NCI-H2081 treated with DMSO at 0.1 percent for 48 hours (cell line): ENCODE measurements at regions not wholly inside any gene's neighbourhood (a gene's known extent, or its start where the extent isn't known, plus 50 kb on each side); places are given as distances from the start of the nearest gene placed in this dataset.

Source experiments
- DNase-seq: peaks from one replicate; lab custom pipeline; 2025; lab: John Stamatoyannopoulos, UW

DNA sequence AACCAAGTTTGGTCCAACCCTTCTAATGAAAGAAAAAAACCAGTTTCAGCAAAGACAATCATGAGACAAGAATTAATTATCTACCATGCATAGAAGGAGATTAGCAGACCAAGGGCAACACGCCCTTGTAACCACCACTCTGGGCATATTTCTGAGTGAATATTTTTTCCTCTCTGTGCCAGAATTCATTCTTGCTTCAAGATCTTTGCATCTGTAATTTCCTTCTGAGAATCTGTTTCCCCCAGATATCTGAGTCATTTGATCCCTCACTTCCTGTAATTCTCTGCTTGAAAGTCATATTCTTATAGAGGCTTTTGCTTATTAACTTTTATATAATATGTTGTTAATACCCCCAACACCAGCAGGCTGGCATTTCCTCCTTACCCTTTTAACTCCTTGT lies 243.7 kb downstream of the SLC16A7 start:
- DNase-seq, result no peak

DNA sequence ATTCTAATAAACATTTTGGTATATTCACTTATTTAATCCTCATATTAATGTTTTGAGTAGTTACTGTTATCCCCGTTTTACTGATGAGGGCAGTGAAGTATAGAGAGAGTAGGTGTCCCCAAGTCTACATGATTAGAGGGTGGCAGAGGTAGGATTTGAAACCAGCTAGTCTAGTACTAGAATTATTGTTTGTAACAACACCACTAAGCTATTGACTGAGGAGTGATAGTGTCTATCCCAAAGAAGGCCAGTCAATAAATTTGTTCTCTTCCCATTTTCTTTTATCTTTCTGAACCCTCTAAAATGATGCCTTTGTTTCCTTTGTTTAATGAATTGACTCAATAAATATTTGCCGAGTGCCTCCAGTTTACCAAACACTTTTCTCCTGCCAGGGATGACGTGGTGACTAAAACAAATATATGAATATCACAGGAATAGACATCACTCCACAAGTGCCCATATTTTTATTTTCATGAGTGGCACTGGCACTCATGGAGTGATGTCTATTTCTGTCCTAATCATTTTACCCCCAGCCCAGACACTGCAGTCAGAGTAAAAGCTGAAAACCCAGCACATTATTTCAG lies 247.5 kb downstream of the SLC16A7 start:
- no peak for DNase-seq

DNA sequence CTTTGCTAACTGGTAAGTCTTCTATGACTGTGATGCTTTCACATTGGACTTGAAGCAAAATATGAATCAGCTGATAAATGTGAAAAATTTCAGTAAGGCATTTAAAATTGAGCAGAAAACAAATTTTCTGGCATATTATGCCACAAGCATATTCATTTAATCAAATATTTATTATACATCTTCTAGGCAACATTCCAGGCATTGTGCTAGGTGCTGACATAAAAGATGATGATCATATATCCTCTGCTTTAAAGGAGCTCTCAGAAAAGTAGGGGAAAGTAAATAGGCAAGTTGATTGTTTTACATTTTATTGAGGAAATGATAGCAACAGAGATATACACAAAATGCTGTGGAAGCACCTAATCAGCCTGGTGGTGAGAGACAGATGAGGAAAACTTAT lies 248.9 kb downstream of the SLC16A7 start:
- no peak for DNase-seq

DNA sequence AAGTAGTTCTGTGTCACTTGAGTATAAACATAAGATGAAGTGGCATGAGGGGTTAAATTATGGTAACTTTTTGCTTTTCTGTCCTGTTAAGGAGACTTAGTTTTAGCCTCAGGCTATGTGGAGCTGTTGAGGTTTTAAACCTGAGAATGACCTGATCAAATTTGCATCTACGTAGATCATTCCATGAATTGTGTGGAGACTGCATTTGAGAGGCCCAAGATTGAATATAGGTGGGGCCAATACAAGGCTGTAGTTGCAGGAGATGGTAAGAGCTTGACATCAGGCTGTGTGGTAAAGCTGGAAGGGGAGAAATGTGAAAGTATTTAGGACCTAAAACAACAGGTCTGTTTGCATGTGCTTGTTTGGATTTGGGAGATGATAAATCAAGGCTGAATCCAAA lies 249.5 kb downstream of the SLC16A7 start:
- DNase-seq, result no peak

DNA sequence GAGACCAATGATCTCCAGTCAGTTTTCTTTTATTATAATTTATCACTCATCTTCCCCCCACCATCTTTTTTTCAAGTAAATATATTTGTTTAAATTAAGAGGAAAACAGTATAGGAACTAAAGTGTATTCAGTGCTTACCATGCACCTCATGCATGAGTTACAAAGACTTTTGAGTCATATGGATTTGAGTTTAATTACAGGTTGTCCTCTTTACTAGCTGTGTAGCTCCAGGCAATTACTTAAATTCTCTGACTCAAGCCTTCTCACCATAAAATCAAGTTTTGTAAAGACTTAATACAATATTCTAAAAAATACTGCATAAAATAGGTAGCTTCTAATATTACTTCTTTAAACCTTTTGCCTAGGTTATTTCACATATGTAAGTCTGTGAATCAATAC lies 251.3 kb downstream of the SLC16A7 start:
- DNase-seq, result no peak

DNA sequence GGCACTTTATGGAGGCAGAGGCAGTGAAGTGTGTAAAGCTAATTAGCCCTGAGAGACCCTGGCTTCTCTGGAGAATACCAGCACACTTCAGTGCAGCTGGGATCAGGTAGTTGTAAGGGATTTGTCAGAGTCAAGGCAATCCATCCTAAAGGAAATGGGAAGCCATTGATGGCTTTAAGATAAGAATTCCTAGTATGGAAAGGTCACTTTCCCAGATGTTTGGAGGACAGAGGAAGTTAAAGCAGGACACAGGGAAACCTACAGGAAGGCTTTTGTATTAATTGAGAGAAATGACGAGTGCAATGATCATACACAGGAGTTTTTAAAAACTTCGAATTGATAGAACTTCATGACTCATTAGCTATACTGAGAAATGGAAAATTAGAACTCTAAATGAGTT lies 254.4 kb downstream of the SLC16A7 start:
- DNase-seq, result no peak

DNA sequence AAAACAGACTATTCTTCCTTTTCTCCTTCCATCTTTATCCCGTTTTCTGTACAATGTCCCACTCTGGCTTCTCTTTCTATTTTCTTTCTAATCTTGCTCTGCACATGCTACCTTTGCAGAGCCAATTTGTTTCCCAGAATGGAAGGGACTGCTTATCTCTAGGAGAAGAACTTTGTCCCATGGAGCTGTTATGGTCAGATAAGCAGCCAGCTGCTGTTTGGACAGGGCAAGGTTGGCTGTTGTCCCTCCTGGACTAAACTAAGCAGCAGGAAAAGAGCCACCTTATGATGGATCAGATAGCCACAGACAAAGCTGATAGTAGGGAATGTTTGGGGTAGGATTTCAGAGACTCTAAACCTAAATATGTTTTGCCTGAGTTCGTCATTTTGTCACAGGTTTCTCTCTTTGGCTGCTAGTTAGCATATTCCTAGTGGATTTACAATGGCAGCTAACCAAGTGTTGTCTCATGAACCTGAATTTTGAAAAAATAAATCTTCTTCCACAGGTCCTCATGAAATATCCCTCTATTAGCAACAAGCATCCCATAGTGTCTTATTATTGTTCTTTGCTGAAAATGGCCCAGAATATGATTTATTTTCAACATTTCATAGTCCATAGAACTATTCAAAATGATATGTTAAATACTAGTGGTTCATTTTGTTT lies 262.8 kb downstream of the SLC16A7 start:
- DNase-seq, result no peak

DNA sequence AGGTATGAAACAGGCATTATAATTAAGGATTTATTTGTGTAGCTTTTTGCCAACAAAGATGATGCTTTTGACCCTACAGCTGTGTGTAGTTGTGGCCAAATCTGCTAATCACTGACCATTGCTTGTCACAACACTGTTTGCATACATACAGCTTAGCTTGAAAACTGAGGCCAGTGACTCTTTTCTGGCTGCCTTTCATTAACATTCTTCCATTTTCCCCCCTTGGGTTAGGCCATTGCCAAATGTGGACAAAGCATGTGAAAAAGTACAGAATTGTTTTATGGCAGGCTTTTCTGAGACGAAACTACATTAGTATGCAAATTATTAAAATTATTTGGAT lies 263.3 kb downstream of the SLC16A7 start:
- no peak for DNase-seq

DNA sequence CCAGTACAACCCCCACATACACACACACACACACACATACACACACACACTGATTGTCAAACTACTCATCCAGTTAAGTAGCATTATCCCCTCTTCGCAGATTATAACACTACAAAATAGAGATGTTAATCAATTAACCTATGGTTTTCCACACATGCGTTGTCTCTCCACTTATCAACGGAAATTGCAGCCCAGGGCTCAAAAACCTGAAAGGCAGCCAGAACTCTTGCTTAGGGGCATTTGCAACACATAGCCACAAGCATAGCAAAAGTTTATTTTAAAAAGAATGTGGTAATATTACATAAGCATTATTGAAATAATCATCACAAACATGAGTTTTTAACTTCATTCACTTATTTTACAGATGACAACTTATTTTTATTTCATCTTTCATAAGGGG lies 265.8 kb downstream of the SLC16A7 start:
- no peak for DNase-seq

DNA sequence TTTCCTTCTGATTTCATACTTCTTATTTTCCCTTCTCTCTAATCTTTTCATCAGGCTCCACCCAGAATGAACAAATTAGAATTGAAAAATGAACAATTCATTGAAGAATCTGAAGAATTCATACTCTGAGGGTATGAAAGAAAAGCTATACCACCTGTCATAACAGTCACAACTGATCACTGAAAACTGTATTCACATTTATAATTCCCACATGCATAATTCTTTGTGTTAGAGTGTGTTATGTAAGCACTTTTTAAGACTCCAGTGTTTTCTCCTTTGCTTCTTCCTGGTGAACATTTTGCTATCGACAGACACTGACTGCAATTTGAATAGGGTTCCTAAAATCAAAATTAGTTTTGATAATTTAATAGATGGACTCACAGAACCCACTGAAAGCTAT lies 271.2 kb downstream of the SLC16A7 start:
- no peak for DNase-seq

DNA sequence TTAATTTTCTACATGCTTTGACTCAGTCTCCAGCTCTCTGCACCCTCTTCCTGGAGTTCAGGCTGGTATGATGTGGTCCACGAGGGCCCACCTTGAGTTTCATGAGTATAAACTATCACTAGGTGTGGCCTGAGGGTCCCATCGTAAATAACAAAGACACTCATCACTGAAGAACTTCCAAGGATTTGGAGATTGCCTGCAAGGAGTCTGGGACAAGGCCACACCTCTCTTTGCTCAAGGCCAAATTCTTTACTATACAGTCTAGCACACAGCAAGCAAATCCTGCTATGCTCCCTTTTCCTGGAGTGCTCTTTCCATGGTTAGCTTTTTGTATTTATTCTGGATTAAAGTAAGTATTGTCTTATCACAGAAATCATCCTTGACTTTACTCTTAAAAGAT lies 271.9 kb downstream of the SLC16A7 start:
- no peak for DNase-seq

DNA sequence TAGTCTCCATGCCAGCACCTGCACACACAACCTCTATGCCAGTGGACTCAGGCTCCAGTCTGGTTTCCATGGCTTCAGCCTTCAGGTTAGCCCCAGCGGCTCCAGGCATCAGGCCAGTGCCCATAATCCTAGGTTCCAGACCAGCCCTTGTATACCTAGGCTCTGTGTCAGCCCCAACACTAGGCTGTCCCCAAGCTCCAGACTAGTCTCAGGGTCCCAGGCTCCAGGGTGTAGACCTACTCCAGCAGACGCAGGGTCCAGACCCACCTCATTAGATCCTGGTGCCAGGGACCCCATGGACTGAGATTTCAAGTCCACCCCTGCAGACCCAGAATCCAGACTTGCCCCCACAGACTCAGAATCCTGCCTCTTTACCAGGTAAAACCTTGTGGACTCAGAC lies 275.9 kb downstream of the SLC16A7 start:
- no peak for DNase-seq

DNA sequence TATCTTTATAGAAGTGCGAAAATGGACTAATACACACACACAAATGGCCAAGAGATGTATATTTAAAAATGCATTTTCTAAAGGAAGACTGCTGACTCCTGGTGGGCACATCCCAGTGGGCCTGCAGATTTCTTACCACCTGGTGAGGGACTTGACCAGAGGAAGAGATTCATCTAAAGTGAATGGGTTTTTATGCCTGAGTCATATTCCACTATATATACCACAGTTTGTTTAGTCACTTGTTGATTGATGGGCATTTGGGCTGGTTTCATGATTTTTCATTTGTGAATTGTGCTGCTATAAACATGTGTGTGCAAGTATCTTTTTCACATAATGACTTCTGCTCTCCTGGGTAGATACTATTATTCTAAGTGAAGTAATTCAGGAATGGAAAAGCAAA lies 277.3 kb downstream of the SLC16A7 start:
- DNase-seq, result no peak

DNA sequence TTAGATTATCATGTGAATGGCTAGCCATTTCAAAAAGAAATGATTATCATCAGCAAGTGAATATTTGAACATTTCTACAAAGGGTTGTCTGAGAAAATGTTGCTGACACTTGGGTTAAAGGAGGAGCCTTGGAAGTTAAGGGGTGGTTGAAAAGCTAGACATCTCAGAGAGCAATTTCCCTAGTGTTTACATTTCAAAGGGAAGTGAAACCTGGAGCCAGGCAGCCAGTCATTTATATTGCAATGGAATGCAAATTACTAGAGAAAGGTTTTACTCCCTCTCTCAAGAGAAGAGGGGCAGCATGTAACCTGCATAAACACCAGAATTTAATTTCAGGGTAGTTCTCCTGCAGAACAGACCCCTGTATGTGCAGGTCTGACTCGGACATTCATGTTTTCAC lies 279.0 kb downstream of the SLC16A7 start:
- DNase-seq, result no peak

DNA sequence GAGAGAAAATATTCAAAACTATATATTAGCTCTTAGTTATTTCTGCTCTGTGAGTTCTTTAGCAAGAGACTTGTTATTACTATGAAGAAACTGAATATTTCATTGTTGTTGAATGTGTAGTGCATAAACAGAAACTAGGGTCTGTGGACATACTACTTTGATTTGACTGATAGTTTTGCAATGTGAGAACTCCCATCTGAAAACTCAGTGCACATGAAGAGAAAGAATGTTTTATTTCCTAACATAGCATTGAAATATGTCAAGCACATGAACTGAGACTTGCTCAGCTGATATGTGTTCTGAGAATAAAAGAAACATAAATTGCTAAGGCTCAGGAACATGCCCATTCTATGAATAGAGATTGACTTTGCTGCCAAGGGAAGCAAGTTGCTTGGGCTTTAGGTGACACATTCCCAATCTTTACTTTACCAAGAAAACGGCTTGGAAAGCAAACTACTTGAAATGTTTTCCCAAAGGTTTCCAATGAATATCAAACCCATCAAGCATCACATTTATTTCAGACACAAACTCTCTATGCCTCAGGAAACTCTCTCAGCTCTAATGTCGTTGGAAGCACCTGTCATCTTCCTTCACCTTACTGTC lies 290.4 kb downstream of the SLC16A7 start:
- DNase-seq, result no peak

DNA sequence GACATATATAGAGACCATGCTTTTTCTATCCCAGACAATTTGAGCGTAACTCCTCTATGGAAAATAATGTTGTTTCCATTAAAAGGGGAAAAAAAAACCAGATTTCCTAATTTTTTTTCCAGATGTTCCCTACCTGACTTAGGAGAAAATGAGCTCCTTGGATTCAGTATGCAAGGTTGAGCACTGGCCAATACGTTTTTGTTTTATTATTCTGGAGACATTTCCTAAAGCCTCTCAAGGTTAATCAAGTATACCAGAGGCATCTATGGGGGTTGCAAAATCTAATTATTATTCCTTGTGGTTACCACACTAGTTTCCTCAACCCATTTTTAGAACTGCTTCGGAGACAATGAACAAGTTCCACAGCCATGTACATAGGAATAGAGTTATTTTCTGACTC lies 291.3 kb downstream of the SLC16A7 start:
- DNase-seq, result no peak

DNA sequence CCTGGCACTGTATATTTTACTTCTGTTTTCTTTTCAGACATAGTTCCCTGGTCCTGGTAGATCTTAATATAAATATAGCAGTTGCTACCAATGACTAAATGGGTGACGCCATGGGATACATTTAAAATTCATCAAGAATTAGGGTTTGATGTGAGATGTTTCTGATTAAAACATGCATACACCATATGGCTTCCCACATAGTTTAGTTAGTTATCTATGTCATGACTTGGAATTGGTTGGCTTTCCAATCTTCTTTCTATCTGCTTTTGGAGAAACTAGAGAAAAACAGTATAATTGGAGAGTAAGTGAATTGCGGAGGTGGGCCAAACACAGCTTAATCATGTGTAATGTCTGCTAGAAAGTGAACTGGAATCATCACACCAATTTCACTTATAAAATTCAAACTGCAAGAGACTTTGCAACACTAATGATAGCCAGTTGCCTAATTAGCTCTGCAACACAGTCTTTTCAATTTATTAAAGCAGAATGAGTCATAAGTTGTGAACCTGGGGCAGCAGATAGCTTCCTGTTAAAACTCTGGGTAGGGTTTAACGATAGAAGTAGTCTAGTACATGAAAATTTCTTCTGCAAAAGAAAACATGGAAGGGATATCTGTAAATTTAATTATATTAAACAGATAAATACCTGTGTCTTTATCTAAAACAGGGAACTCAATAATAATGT lies 295.2 kb downstream of the SLC16A7 start:
- DNase-seq, result no peak

DNA sequence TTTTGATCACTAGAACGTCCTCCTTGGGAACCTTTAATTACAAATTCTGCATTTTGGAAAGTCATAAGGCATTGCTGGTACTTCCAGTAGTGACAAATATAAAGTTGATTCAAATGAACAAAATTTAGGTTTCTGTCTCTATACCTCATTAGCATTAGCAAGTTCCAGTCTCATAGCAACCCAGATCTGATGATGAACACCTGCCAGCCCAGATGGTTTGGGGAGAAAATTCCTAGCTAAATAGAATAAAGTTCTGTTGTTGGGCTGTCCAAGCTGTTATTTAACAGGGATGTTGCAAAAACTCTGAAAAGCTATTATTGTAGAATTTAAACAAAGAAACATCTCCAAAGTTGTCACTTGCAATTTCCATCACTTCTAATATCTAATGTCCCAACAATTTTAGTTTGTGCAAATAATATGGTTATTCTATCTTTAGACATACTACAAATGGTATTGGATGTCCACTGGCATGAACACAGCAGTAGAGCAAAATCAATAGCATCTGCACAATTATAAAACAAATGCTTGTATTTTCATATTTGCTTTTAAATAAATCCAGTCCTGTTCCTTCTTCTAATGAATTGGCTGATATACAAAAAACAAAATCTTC lies 299.4 kb downstream of the SLC16A7 start:
- no peak for DNase-seq

DNA sequence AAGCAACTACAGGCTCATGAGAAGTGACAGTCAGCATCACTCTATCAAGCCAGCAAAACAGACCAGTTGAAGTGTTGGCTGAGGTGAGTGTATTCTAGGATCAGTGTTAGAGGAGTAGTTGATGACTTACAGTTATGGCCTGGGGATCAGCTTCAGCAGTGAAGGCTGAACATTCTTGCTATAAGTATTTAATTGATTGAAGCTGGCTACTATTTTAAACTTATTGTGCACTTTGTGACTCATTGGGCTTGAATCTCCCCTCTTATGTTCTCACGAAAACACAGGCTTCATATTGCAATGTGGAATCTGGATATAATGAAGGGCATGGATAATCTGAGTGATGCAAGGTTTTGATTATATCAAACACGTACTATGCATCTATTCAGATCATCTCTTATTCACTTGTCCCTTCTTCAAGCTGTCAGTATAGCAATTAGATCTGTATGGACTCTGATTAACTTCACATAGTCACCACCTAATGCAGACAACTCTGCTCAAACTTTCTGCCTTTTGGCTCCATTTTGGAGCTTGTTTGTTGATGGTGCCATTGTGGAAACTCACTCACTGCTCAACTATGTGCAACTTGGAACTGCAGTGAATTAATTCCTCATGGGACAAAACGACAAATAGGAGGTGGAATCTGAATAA lies 309.2 kb downstream of the SLC16A7 start:
- DNase-seq, result no peak

DNA sequence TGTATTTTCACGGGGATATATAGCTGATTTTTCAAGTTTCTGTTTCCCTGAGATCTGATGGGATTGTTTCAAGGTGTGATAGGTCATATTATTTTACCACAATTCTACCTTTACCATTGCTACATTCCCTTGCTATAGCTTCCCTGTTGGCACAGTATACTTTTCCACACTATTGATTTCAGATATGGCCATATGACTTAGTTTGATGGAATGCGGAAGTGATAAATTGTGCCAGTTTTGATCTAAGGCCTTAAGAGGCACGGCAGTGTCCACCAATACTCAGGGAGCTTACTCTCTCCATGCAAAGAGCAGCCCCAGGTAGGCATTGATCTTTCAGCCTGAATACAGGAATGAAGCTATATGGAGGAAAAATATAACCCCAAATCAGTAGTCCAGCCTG lies 315.7 kb downstream of the SLC16A7 start:
- no peak for DNase-seq

DNA sequence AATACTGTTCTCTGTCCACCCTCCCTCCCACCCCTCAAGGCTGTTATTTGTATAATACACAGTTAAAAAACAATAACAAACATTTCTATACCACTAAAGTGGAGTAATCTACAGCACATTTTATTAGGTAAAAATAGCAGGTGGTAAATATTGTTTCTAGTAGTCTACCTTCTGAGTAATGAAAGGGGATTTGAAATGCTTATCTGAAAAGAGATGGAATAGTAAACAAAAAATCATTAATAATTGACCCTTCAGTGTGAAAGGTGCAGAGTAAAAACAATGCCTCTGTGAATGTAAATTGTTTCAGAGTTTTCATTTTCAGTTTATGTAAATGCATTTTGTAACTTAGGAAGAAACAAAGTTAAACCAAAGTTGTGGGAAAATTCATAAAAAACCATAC lies 321.2 kb downstream of the SLC16A7 start:
- no peak for DNase-seq

DNA sequence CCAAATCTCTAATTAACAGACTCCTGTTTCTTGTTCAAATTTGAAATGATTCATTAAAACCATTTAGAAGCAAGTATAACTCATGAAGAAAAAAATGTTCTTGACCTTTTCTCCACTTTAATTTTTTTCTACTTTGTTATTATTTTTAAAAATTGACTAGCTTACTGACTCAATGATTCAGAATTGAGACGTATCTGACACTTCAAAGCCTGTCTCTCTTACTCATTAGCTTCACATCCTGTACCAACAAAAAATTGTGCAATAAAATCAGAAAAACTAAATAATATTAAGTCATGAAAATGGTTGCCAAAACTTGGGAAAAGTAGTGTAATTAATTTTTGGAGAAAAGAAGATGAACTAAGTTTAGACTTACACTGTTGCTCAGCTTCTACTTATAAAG lies 331.2 kb downstream of the SLC16A7 start:
- no peak for DNase-seq

DNA sequence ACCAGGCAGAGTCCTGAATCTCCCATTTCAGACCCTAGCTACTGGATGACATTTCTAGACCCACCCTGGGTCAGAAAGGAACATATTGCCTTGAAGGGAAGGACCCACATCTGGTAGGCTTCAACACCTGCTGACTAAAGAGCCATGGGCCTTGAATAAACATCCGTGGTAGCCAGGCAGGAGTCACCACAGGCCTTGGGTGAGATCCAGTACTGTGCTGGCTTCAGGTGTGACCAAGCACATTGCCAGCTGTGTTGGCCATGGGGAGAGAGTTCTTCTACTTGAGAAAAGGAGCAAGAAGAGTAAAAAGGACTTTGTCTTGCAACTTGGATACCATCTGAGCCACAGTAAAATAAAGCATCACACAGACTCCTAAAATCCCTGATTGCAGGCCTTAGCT lies 332.6 kb downstream of the SLC16A7 start:
- no peak for DNase-seq
